HG03565 (cell line): ENCODE measurements at regions not wholly inside any gene's neighbourhood (a gene's known extent, or its start where the extent isn't known, plus 50 kb on each side); places are given as distances from the start of the nearest gene placed in this dataset.

Source experiments
- ATAC-seq: cut with Tn5 transposase; IDR thresholded peaks from one replicate; pipeline ENCODE4 v1.9.1; 2021; ENCODE audit warnings: mild to moderate bottlenecking, moderate library complexity; ENCODE audit not compliant: unreplicated experiment

GRCh38 chr22:22417495-22418162, 90.9 kb downstream of the ZNF280B start:
- ATAC-seq: no peak

GRCh38 chr22:22418163-22418549, 90.4 kb downstream of the ZNF280B start:
- ATAC-seq: no peak

GRCh38 chr22:22418957-22419356, 89.6 kb downstream of the ZNF280B start:
- ATAC-seq: no peak

GRCh38 chr22:22420580-22420979, 88.0 kb downstream of the ZNF280B start:
- no peak for ATAC-seq

- no peak for ATAC-seq
Observed at GRCh38 chr22:22421392-22421791, 87.2 kb downstream of the ZNF280B start.

GRCh38 chr22:22422629-22423112, 85.9 kb downstream of the ZNF280B start:
- peak; percentile 87 for ATAC-seq

- ATAC-seq: no peak
Observed at GRCh38 chr22:22423681-22424080, 84.9 kb downstream of the ZNF280B start.

GRCh38 chr22:22424210-22424800, 84.2 kb downstream of the ZNF280B start:
- ATAC-seq: no peak

- no peak for ATAC-seq
Observed at GRCh38 chr22:22424956-22425355, 83.6 kb downstream of the ZNF280B start.

- ATAC-seq: no peak
Observed at GRCh38 chr22:22425356-22425755, 83.2 kb downstream of the ZNF280B start.

GRCh38 chr22:22425783-22426624, 82.5 kb downstream of the ZNF280B start:
- no peak for ATAC-seq

GRCh38 chr22:22427542-22428065, 80.9 kb downstream of the ZNF280B start:
- no peak for ATAC-seq

GRCh38 chr22:22428222-22429098, 80.1 kb downstream of the ZNF280B start:
- no peak for ATAC-seq

GRCh38 chr22:22429369-22430108, 79.0 kb downstream of the ZNF280B start:
- no peak for ATAC-seq

GRCh38 chr22:22430111-22430820, 78.3 kb downstream of the ZNF280B start:
- ATAC-seq: no peak

- ATAC-seq: no peak
Observed at GRCh38 chr22:22431271-22432220, 77.0 kb downstream of the ZNF280B start.

GRCh38 chr22:22432479-22432878, 76.1 kb downstream of the ZNF280B start:
- no peak for ATAC-seq

- no peak for ATAC-seq
Observed at GRCh38 chr22:22432937-22433336, 75.6 kb downstream of the ZNF280B start.
